Coronary artery (tissue), 2 donors: ENCODE measurements at regions not wholly inside any gene's neighbourhood (a gene's known extent, or its start where the extent isn't known, plus 50 kb on each side); places are given as distances from the start of the nearest gene placed in this dataset.

ENCODE experiments used
- DNase-seq: peaks from one replicate; pipeline ENCODE4 v3.0.0-alpha.2; 2017; ENCODE audit warnings: low spot score
- H3K27ac ChIP-seq, 2 donors: fragments of 200-600 bp; sonication (generic); one replicate each; pipeline ENCODE4 v1.5.1; 2016 to 2019
- H3K4me3 ChIP-seq: fragments of 200-600 bp; sonication (generic); 2 replicates; pipeline ENCODE4 v1.5.1; 2016; ENCODE audit warnings: mild to moderate bottlenecking, moderate library complexity
- CTCF ChIP-seq: fragments of 200-600 bp; sonication (generic); IDR thresholded peaks from one replicate; pipeline ENCODE4 v1.5.1; 2019; ENCODE audit warnings: antibody characterized with exemption

GRCh38 chr3:115445559-115445958 is 177.8 kb upstream of the GAP43 start:
- no peak for TF ChIP-seq CTCF
- H3K4me3 ChIP-seq: no peak overlapping the region
- no peak overlapping the region for H3K27ac ChIP-seq
- DNase-seq: no peak

- H3K4me3 ChIP-seq: no peak overlapping the region
- H3K27ac ChIP-seq: no peak overlapping the region
- no peak for DNase-seq
- TF ChIP-seq CTCF: no peak
Measured at GRCh38 chr3:115448851-115449250, 174.5 kb upstream of the GAP43 start.

GRCh38 chr3:115450036-115450435 is 173.3 kb upstream of the GAP43 start:
- no peak for TF ChIP-seq CTCF
- Histone ChIP-seq H3K27ac (no peak overlapping the region), H3K4me3 (no peak overlapping the region)
- no peak for DNase-seq

GRCh38 chr3:115464036-115464435 is 159.3 kb upstream of the GAP43 start:
- Histone ChIP-seq H3K27ac (no peak overlapping the region), H3K4me3 (no peak overlapping the region)
- DNase-seq: no peak
- TF ChIP-seq CTCF: no peak

GRCh38 chr3:115469649-115470048 is 153.7 kb upstream of the GAP43 start:
- no peak overlapping the region for H3K27ac ChIP-seq
- no peak for DNase-seq
- H3K4me3 ChIP-seq: no peak overlapping the region
- no peak for TF ChIP-seq CTCF

GRCh38 chr3:115470254-115470653 is 153.1 kb upstream of the GAP43 start:
- H3K27ac ChIP-seq: no peak overlapping the region
- DNase-seq: no peak
- no peak for TF ChIP-seq CTCF
- H3K4me3 ChIP-seq: no peak overlapping the region

GRCh38 chr3:115475178-115476041 is 147.9 kb upstream of the GAP43 start:
- no peak overlapping the region for H3K27ac ChIP-seq
- no peak for DNase-seq
- no peak for TF ChIP-seq CTCF
- no peak overlapping the region for H3K4me3 ChIP-seq
